ENCODE measurements at regions not wholly inside any gene's neighbourhood (a gene's known extent, or its start where the extent isn't known, plus 50 kb on each side); places are given as distances from the start of the nearest gene placed in this dataset.

GRCh38 chr4:174438711-174439110 is 83.6 kb downstream of the HPGD start:
- Mint-ChIP-seq H3K4me1 (no peaks in the 10 kb centered on the region), H3K27me3 (no peaks in the 10 kb centered on the region), H3K27ac (no peak overlapping the region), H3K4me3 (no peak overlapping the region), H3K9me3 (no peaks in the 10 kb centered on the region), H3K36me3 (no peaks in the 10 kb centered on the region)
- ATAC-seq, result no peak

- Mint-ChIP-seq H3K36me3 (no peaks in the 10 kb centered on the region), H3K9me3 (no peaks in the 10 kb centered on the region), H3K4me1 (no peaks in the 10 kb centered on the region), H3K4me3 (no peak overlapping the region), H3K27ac (no peak overlapping the region), H3K27me3 (no peaks in the 10 kb centered on the region)
- ATAC-seq, result no peak
Measured at GRCh38 chr4:174437749-174438148, 84.5 kb downstream of the HPGD start.

GRCh38 chr4:174437324-174437723 is 85.0 kb downstream of the HPGD start:
- Mint-ChIP-seq H3K27ac (no peak overlapping the region), H3K27me3 (no peaks in the 10 kb centered on the region), H3K36me3 (no peaks in the 10 kb centered on the region), H3K4me3 (no peak overlapping the region), H3K9me3 (no peaks in the 10 kb centered on the region), H3K4me1 (no peaks in the 10 kb centered on the region)
- ATAC-seq, result no peak

- H3K27me3 Mint-ChIP-seq, result no peaks in the 10 kb centered on the region
- no peak overlapping the region for H3K27ac Mint-ChIP-seq
- no peak overlapping the region for H3K4me3 Mint-ChIP-seq
- ATAC-seq, result no peak
- no peaks in the 10 kb centered on the region for H3K4me1 Mint-ChIP-seq
- no peaks in the 10 kb centered on the region for H3K9me3 Mint-ChIP-seq
- H3K36me3 Mint-ChIP-seq, result no peaks in the 10 kb centered on the region
Measured at GRCh38 chr4:174436377-174436776, 85.9 kb downstream of the HPGD start.

GRCh38 chr4:174435974-174436373 is 86.3 kb downstream of the HPGD start:
- no peaks in the 10 kb centered on the region for H3K9me3 Mint-ChIP-seq
- no peak for ATAC-seq
- no peaks in the 10 kb centered on the region for H3K27me3 Mint-ChIP-seq

GRCh38 chr4:174434455-174434854 is 87.8 kb downstream of the HPGD start:
- no peak for ATAC-seq
- Mint-ChIP-seq H3K4me3 (no peak overlapping the region), H3K27ac (no peak overlapping the region), H3K27me3 (no peaks in the 10 kb centered on the region), H3K4me1 (no peaks in the 10 kb centered on the region), H3K36me3 (no peaks in the 10 kb centered on the region), H3K9me3 (no peaks in the 10 kb centered on the region)

More at GRCh38 chr4:174435974-174436373, 86.3 kb downstream of the HPGD start:
- Mint-ChIP-seq H3K4me1 (no peaks in the 10 kb centered on the region), H3K4me3 (no peak overlapping the region), H3K36me3 (no peaks in the 10 kb centered on the region), H3K27ac (no peak overlapping the region)

GRCh38 chr4:174430576-174430975 is 91.7 kb downstream of the HPGD start:
- Mint-ChIP-seq H3K4me3 (no peak overlapping the region), H3K36me3 (no peaks in the 10 kb centered on the region), H3K4me1 (no peaks in the 10 kb centered on the region), H3K27ac (no peak overlapping the region), H3K9me3 (no peaks in the 10 kb centered on the region), H3K27me3 (no peaks in the 10 kb centered on the region)
- no peak for ATAC-seq

- Mint-ChIP-seq H3K27ac (no peak overlapping the region), H3K36me3 (no peaks in the 10 kb centered on the region), H3K4me3 (no peak overlapping the region), H3K9me3 (no peaks in the 10 kb centered on the region), H3K4me1 (no peaks in the 10 kb centered on the region), H3K27me3 (no peaks in the 10 kb centered on the region)
- no peak for ATAC-seq
Measured at GRCh38 chr4:174429701-174430410, 92.4 kb downstream of the HPGD start.

GRCh38 chr4:174427571-174428140 is 94.6 kb downstream of the HPGD start:
- H3K4me1 Mint-ChIP-seq, result peaks cover 8% of the 10 kb centered on the region
- H3K27me3 Mint-ChIP-seq, result no peaks in the 10 kb centered on the region
- H3K9me3 Mint-ChIP-seq, result no peaks in the 10 kb centered on the region
- no peak overlapping the region for H3K27ac Mint-ChIP-seq
- ATAC-seq, result no peak
- no peak overlapping the region for H3K4me3 Mint-ChIP-seq
- H3K36me3 Mint-ChIP-seq, result no peaks in the 10 kb centered on the region

GRCh38 chr4:174425669-174426068 is 96.6 kb downstream of the HPGD start:
- H3K27me3 Mint-ChIP-seq, result peaks cover 9% of the 10 kb centered on the region
- H3K27ac Mint-ChIP-seq, result no peak overlapping the region
- H3K36me3 Mint-ChIP-seq, result no peaks in the 10 kb centered on the region
- H3K4me1 Mint-ChIP-seq, result peaks cover 8% of the 10 kb centered on the region
- ATAC-seq, result no peak
- H3K4me3 Mint-ChIP-seq, result no peak overlapping the region
- H3K9me3 Mint-ChIP-seq, result no peaks in the 10 kb centered on the region

- Mint-ChIP-seq H3K4me3 (no peak overlapping the region), H3K9me3 (no peaks in the 10 kb centered on the region), H3K27ac (no peak overlapping the region)
Measured at GRCh38 chr4:174423257-174423944, 98.9 kb downstream of the HPGD start.

GRCh38 chr4:174422893-174423256 is 99.4 kb downstream of the HPGD start:
- H3K4me3 Mint-ChIP-seq, result no peak overlapping the region
- no peaks in the 10 kb centered on the region for H3K9me3 Mint-ChIP-seq
- H3K27ac Mint-ChIP-seq, result no peak overlapping the region
- H3K4me1 Mint-ChIP-seq, result peaks cover 15% of the 10 kb centered on the region
- peaks cover 24% of the 10 kb centered on the region for H3K27me3 Mint-ChIP-seq
- ATAC-seq, result no peak
- no peaks in the 10 kb centered on the region for H3K36me3 Mint-ChIP-seq

More at GRCh38 chr4:174423257-174423944, 98.9 kb downstream of the HPGD start:
- ATAC-seq, result no peak
- Mint-ChIP-seq H3K27me3 (peaks cover 24% of the 10 kb centered on the region), H3K4me1 (peaks cover 15% of the 10 kb centered on the region), H3K36me3 (no peaks in the 10 kb centered on the region)

GRCh38 chr4:174420316-174420715 is 102.0 kb downstream of the HPGD start:
- Mint-ChIP-seq H3K4me3 (no peak overlapping the region), H3K4me1 (peaks cover 15% of the 10 kb centered on the region), H3K9me3 (no peaks in the 10 kb centered on the region), H3K36me3 (no peaks in the 10 kb centered on the region), H3K27ac (no peak overlapping the region), H3K27me3 (peaks cover 24% of the 10 kb centered on the region)
- ATAC-seq, result no peak

- peaks cover 15% of the 10 kb centered on the region for H3K4me1 Mint-ChIP-seq
Measured at GRCh38 chr4:174418640-174419212, 103.6 kb downstream of the HPGD start.

GRCh38 chr4:174408841-174409552 is 113.3 kb downstream of the HPGD start:
- no peak for ATAC-seq
- Mint-ChIP-seq H3K27me3 (no peaks in the 10 kb centered on the region), H3K9me3 (no peaks in the 10 kb centered on the region), H3K4me3 (no peak overlapping the region), H3K27ac (no peak overlapping the region), H3K4me1 (no peaks in the 10 kb centered on the region), H3K36me3 (no peaks in the 10 kb centered on the region)

More at GRCh38 chr4:174418640-174419212, 103.6 kb downstream of the HPGD start:
- H3K4me3 Mint-ChIP-seq, result no peak overlapping the region
- no peaks in the 10 kb centered on the region for H3K9me3 Mint-ChIP-seq
- H3K36me3 Mint-ChIP-seq, result no peaks in the 10 kb centered on the region
- ATAC-seq, result no peak
- peaks cover 24% of the 10 kb centered on the region for H3K27me3 Mint-ChIP-seq
- H3K27ac Mint-ChIP-seq, result no peak overlapping the region

All from stimulated activated memory B cell treated with anti-CD40 and anti-IgM and Interleukin-4, amounts not matched to agents 10 μg/mL and 1 μg/mL and 100 μg/mL, for 72 hours (primary cell).